ENCODE measurements at regions not wholly inside any gene's neighbourhood (a gene's known extent, or its start where the extent isn't known, plus 50 kb on each side); places are given as distances from the start of the nearest gene placed in this dataset.

- TF ChIP-seq ZNF274 (IDR thresholded peaks at IDR 0.05; ENCODE audit: borderline replicate concordance, extremely low read depth, low read length) (no peak), KDM5A (IDR thresholded peaks at IDR 0.05; ENCODE audit: low read length) (no peak), TCF12 (IDR thresholded peaks at IDR 0.05; ENCODE audit: low read depth, low read length) (no peak)
Measured at GRCh38 chr1:172789840-172790239, 130.9 kb downstream of the FASLG start (continued).

Data from H1 (cell line).